Neutrophil (primary cell): ENCODE measurements at regions not wholly inside any gene's neighbourhood (a gene's known extent, or its start where the extent isn't known, plus 50 kb on each side); places are given as distances from the start of the nearest gene placed in this dataset.

Experiments used
- H3K27ac ChIP-seq: fragments of 200-600 bp; sonication (generic); 2 replicates; pipeline ENCODE4 v1.5.1; 2016; ENCODE audit warnings: mild to moderate bottlenecking, moderate library complexity
- H3K27me3 ChIP-seq: fragments of 200-600 bp; sonication (generic); 2 replicates; pipeline ENCODE4 v1.6.0; 2016; ENCODE audit warnings: mild to moderate bottlenecking
- H3K36me3 ChIP-seq: fragments of 200-600 bp; sonication (generic); 2 replicates; pipeline ENCODE4 v1.5.1; 2017
- H3K4me1 ChIP-seq, 2 experiments: fragments of 200-600 bp in 1 of 2; sonication (generic) in 1 of 2; 1 replicate in 1 of 2; 2 replicates in 1 of 2; pipeline versions ENCODE4 v1.5.1 to v1.6.1; 2013 to 2016; ENCODE audit warnings: low read depth in 1 of 2, low read length in 1 of 2, mild to moderate bottlenecking in 1 of 2, moderate library complexity in 1 of 2; ENCODE audit not compliant: control insufficient read depth in 1 of 2, insufficient read depth in 1 of 2
- H3K4me3 ChIP-seq, 2 experiments: fragments of 200-600 bp in 1 of 2; sonication (generic) in 1 of 2; 1 replicate in 1 of 2; 2 replicates in 1 of 2; pipeline ENCODE4 v1.5.1; 2013 to 2016; ENCODE audit warnings: low read depth in 1 of 2, low read length in 1 of 2, mild to moderate bottlenecking in 1 of 2, moderate library complexity in 1 of 2
- H3K9me3 ChIP-seq: fragments of 200-600 bp; sonication (generic); 2 replicates; pipeline ENCODE4 v1.5.1; 2016
- CTCF ChIP-seq: fragments of 200-600 bp; sonication (generic); IDR thresholded peaks from 2 replicates; pipeline ENCODE4 v1.5.1; 2016; ENCODE audit warnings: antibody characterized with exemption

- Histone ChIP-seq H3K27me3 (peaks cover 89% of the 10 kb centered on the region), H3K4me1 (peaks cover 14 to 15% of the 10 kb centered on the region in 2 experiments), H3K27ac (no peak overlapping the region), H3K9me3 (no peaks in the 10 kb centered on the region), H3K36me3 (no peaks in the 10 kb centered on the region), H3K4me3 (no peak overlapping the region)
- no peak for TF ChIP-seq CTCF
Measured at GRCh38 chr20:2203436-2203835, 92.4 kb upstream of the TGM3 start.

- H3K4me3 ChIP-seq, result no peak overlapping the region
- H3K27ac ChIP-seq, result no peak overlapping the region
- peaks cover 14 to 15% of the 10 kb centered on the region in 2 experiments for H3K4me1 ChIP-seq
- peaks cover 95% of the 10 kb centered on the region for H3K27me3 ChIP-seq
- H3K36me3 ChIP-seq, result no peaks in the 10 kb centered on the region
- TF ChIP-seq CTCF, result no peak
- no peaks in the 10 kb centered on the region for H3K9me3 ChIP-seq
Measured at GRCh38 chr20:2204021-2204420, 91.8 kb upstream of the TGM3 start.

- TF ChIP-seq CTCF, result peak; percentile 88
- H3K27ac ChIP-seq, result peak overlapping the region; percentile 36
- H3K36me3 ChIP-seq, result no peaks in the 10 kb centered on the region
- peaks cover 95% of the 10 kb centered on the region for H3K27me3 ChIP-seq
- peaks cover 14 to 31% of the 10 kb centered on the region in 2 experiments for H3K4me1 ChIP-seq
- H3K4me3 ChIP-seq, result peak overlapping the region; percentile 66 to 80
- no peaks in the 10 kb centered on the region for H3K9me3 ChIP-seq
Measured at GRCh38 chr20:2206957-2207769, 88.6 kb upstream of the TGM3 start.

GRCh38 chr20:2207770-2208097 is 88.1 kb upstream of the TGM3 start:
- Histone ChIP-seq H3K4me3 (peak overlapping the region; percentile 66 to 80), H3K36me3 (no peaks in the 10 kb centered on the region), H3K27ac (peak overlapping the region; percentile 36), H3K4me1 (peaks cover 14 to 31% of the 10 kb centered on the region in 2 experiments), H3K9me3 (no peaks in the 10 kb centered on the region), H3K27me3 (peaks cover 97% of the 10 kb centered on the region)
- TF ChIP-seq CTCF, result no peak

GRCh38 chr20:2208897-2209296 is 86.9 kb upstream of the TGM3 start:
- Histone ChIP-seq H3K4me1 (peaks cover 14 to 31% of the 10 kb centered on the region in 2 experiments), H3K9me3 (no peaks in the 10 kb centered on the region), H3K36me3 (no peaks in the 10 kb centered on the region), H3K27me3 (peaks cover 90% of the 10 kb centered on the region), H3K4me3 (no peak overlapping the region), H3K27ac (no peak overlapping the region)
- TF ChIP-seq CTCF, result no peak
